Stimulated activated CD4-positive, alpha-beta T cell treated with anti-CD3 and anti-CD28 coated beads, Interleukin-2, amount 100 ng/mL, for 24 hours (primary cell): ENCODE measurements at regions not wholly inside any gene's neighbourhood (a gene's known extent, or its start where the extent isn't known, plus 50 kb on each side); places are given as distances from the start of the nearest gene placed in this dataset.
"Not testable (repeated sequence)": the region's sequence is repeated elsewhere in the genome, so short reads cannot be mapped to it uniquely, and the experiment has no call there.

ENCODE experiments used
- DNase-seq, 2 donors: peaks; one replicate each; pipeline ENCODE4 v3.0.0-alpha.2; 2020

- DNase-seq, result no peak
These were observed 264.9 kb downstream of the ZWINT start for GRCh38 chr10:56096226-56096517.

- DNase-seq, result no peak
These were observed 265.4 kb downstream of the ZWINT start for GRCh38 chr10:56095506-56096225.

GRCh38 chr10:56093645-56094044, 267.4 kb downstream of the ZWINT start:
- not testable (repeated sequence) for DNase-seq

GRCh38 chr10:56091872-56092271, 269.2 kb downstream of the ZWINT start:
- DNase-seq, result no peak

GRCh38 chr10:56090914-56091540, 270.0 kb downstream of the ZWINT start:
- no peak for DNase-seq

- DNase-seq, result no peak
These were observed 275.5 kb downstream of the ZWINT start for GRCh38 chr10:56085406-56086122.

GRCh38 chr10:56082169-56082568, 278.9 kb downstream of the ZWINT start:
- DNase-seq, result no peak

- DNase-seq, result no peak
These were observed 292.4 kb downstream of the ZWINT start for GRCh38 chr10:56068473-56069263.

GRCh38 chr10:56068040-56068439, 293.0 kb downstream of the ZWINT start:
- no peak for DNase-seq

- no peak for DNase-seq
These were observed 297.4 kb downstream of the ZWINT start for GRCh38 chr10:56063642-56064041.

- no peak for DNase-seq
These were observed 303.2 kb downstream of the ZWINT start for GRCh38 chr10:56057860-56058259.

- DNase-seq, result no peak
These were observed 325.6 kb downstream of the ZWINT start for GRCh38 chr10:56035489-56035888.

GRCh38 chr10:56028298-56029132, 332.5 kb downstream of the ZWINT start:
- DNase-seq, result no peak

GRCh38 chr10:56012101-56012500, 349.0 kb downstream of the ZWINT start:
- no peak for DNase-seq

GRCh38 chr10:56003555-56003954, 357.5 kb downstream of the ZWINT start:
- no peak for DNase-seq

GRCh38 chr10:55989188-55989587, 371.9 kb downstream of the ZWINT start:
- DNase-seq, result no peak

- no peak for DNase-seq
These were observed 381.9 kb downstream of the ZWINT start for GRCh38 chr10:55979203-55979602.

GRCh38 chr10:55966101-55966500, 395.0 kb downstream of the ZWINT start:
- no peak for DNase-seq

- DNase-seq, result no peak
These were observed 417.7 kb downstream of the ZWINT start for GRCh38 chr10:55943403-55943802.

- no peak for DNase-seq
These were observed 431.8 kb downstream of the ZWINT start for GRCh38 chr10:55929291-55929690.

- DNase-seq, result not testable (repeated sequence)
These were observed 461.4 kb downstream of the ZWINT start for GRCh38 chr10:55899472-55900147.

- DNase-seq, result no peak
These were observed 463.6 kb downstream of the ZWINT start for GRCh38 chr10:55897490-55897921.
